ENCODE measurements at regions not wholly inside any gene's neighbourhood (a gene's known extent, or its start where the extent isn't known, plus 50 kb on each side); places are given as distances from the start of the nearest gene placed in this dataset.

GRCh38 chr5:25950681-25951080, 1087.7 kb downstream of the CDH9 start:
- no peaks in the 10 kb centered on the region for H3K23me2 ChIP-seq (ENCODE audit: insufficient read length, low read depth, low read length, poor library complexity, severe bottlenecking)
- H3K4me3 Mint-ChIP-seq: no peak overlapping the region
- no peak overlapping the region for H2BK12ac ChIP-seq (ENCODE audit: insufficient read length, low read depth, low read length)
- no peaks in the 10 kb centered on the region for H3K9me3 ChIP-seq (ENCODE audit: control insufficient read depth, low read depth, low read length)
- H2BK15ac ChIP-seq (ENCODE audit: low read depth, low read length): no peak overlapping the region
- no peak overlapping the region for H3K27ac Mint-ChIP-seq
- no peak overlapping the region for H3K9ac ChIP-seq (ENCODE audit: extremely low read depth, insufficient read length, low read length)
- H3K9me3 Mint-ChIP-seq: no peaks in the 10 kb centered on the region
- H3K36me3 Mint-ChIP-seq (ENCODE audit: insufficient read depth in 1 of 3, low read depth in 3 of 3): no peaks in the 10 kb centered on the region
- H4K5ac ChIP-seq (ENCODE audit: insufficient read length, low read depth, low read length): no peak overlapping the region
- no peak overlapping the region for H3K14ac ChIP-seq (ENCODE audit: insufficient read depth, low read length)
- H4K20me1 ChIP-seq (ENCODE audit: control insufficient read depth, insufficient read depth, insufficient read length): no peaks in the 10 kb centered on the region
- H4K91ac ChIP-seq (ENCODE audit: insufficient read length, low read depth, low read length): no peak overlapping the region
- no peak overlapping the region for H3K27ac ChIP-seq (ENCODE audit: insufficient read length, low read depth, low read length)
- no CpG with 5 or more reads among the region's 4 CpGs for WGBS (ENCODE audit: extremely low coverage, insufficient read length, low lambda C conversion rate)
- no peak overlapping the region for H2BK5ac ChIP-seq (ENCODE audit: insufficient read length, low read length)
- no peak overlapping the region for H3K4ac ChIP-seq (ENCODE audit: low read depth, low read length)
- no peaks in the 10 kb centered on the region for H3K27me3 ChIP-seq (ENCODE audit: insufficient read depth, low read length)
- no peaks in the 10 kb centered on the region for H3K79me2 ChIP-seq (ENCODE audit: insufficient read depth, low read length)
- H3K23ac ChIP-seq (ENCODE audit: insufficient read length, low read depth, low read length): no peak overlapping the region
- TF ChIP-seq CTCF (conservative IDR thresholded peaks at IDR 0.05): no peak
- no peak overlapping the region for H3K4me2 ChIP-seq (ENCODE audit: insufficient read depth, insufficient read length, low read length)
- no peaks in the 10 kb centered on the region for H3K4me1 ChIP-seq (ENCODE audit: insufficient read depth, low read length)
- no peak overlapping the region for H3K18ac ChIP-seq (ENCODE audit: insufficient read length, low read depth, low read length)
- no peak overlapping the region for H4K8ac ChIP-seq (replicated peaks; ENCODE audit: insufficient read length, low read depth, low read length)
- no peaks in the 10 kb centered on the region for H3K79me1 ChIP-seq (ENCODE audit: insufficient read depth, low read depth, low read length, poor library complexity, severe bottlenecking)
- no peak overlapping the region for H3T11ph ChIP-seq (ENCODE audit: low read length)
- H2AFZ ChIP-seq (ENCODE audit: low read length): no peak overlapping the region
- H2BK120ac ChIP-seq (ENCODE audit: low read depth, low read length, poor library complexity, severe bottlenecking): no peak overlapping the region
- no peak overlapping the region for H2AK5ac ChIP-seq (ENCODE audit: insufficient read length, low read length)
- no peak overlapping the region for H2BK20ac ChIP-seq (ENCODE audit: low read depth, low read length, poor library complexity, severe bottlenecking)
- DNase-seq: no peak
- no peaks in the 10 kb centered on the region for H3K27me3 Mint-ChIP-seq (ENCODE audit: low read depth)
- H3K4me1 Mint-ChIP-seq: peaks cover 6 to 8% of the 10 kb centered on the region in 2 experiments
- no peak overlapping the region for H3K56ac ChIP-seq (ENCODE audit: insufficient read length, low read depth, low read length)
